ENCODE measurements at regions not wholly inside any gene's neighbourhood (a gene's known extent, or its start where the extent isn't known, plus 50 kb on each side); places are given as distances from the start of the nearest gene placed in this dataset.

DNA sequence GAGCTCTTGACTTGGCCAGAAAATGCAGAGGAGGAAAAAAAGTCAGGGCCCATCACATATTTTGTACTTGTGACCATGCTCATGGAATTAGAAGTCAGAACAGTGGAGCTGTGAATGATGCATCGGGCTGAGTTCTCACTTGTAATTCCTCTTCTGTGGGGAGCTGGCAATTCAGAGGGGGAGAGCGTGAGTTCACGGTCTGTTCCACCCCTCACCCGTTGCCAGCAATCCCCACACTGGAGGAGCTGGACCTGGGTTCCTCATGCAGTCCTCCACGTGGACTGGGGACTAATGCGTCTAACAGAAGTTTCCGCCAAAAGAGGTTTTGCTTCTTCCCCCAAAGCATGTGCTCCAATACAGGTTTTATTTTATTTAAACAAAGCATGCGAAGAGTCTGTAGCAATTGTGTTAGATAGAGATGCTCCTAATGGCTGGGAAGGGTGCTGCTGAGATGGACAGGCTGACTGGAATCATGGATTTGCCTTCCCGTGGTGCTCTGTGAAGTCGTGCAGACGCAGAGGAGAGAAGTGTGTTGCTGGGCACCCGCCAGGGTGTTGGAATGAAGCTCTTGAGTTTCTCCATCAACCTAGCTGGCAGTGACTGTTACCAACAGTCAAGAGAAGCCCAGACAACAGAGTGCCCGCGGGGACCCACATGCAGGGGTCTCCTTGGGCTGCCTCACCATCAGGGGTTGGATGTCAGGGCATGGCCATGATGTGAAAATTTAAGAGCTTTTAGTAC is 77.4 kb upstream of the PCSK6 start (continued):
- TF ChIP-seq, protein P1, sequence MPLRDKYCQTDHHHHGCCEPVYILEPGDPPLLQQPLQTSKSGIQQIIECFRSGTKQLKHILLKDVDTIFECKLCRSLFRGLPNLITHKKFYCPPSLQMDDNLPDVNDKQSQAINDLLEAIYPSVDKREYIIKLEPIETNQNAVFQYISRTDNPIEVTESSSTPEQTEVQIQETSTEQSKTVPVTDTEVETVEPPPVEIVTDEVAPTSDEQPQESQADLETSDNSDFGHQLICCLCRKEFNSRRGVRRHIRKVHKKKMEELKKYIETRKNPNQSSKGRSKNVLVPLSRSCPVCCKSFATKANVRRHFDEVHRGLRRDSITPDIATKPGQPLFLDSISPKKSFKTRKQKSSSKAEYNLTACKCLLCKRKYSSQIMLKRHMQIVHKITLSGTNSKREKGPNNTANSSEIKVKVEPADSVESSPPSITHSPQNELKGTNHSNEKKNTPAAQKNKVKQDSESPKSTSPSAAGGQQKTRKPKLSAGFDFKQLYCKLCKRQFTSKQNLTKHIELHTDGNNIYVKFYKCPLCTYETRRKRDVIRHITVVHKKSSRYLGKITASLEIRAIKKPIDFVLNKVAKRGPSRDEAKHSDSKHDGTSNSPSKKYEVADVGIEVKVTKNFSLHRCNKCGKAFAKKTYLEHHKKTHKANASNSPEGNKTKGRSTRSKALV (CRISPR knock-in tag; IDR thresholded peaks at IDR 0.05): no peak
- TF ChIP-seq ZKSCAN8 (CRISPR knock-in tag; IDR thresholded peaks at IDR 0.05; ENCODE audit: borderline replicate concordance) (no peak), TBX3 (IDR thresholded peaks at IDR 0.05; ENCODE audit: borderline replicate concordance) (no peak)

DNA sequence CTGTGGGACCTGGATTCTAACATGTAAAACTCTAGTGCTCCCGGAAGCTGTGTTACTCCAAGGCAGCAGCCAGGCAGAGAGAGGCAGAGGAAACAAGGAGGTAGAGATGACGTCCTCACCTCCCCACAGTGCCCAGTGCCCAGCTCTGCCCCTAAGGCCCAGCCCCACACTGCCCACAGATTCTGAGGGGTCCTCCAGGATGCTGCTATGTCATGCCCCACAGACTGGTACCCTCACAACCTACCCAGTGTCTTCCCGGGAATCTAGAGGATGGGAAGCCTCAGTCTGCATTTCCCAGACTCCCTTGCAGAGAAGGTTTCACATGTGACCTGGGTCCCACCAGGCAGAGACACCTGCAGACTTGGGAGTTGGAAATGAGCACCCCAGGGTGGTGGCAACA is 75.9 kb upstream of the PCSK6 start:
- no peak for ATAC-seq
- CTCF ChIA-PET (ENCODE audit: low intra/inter-chr PET ratio, low total read pairs): no interaction called here
- H4K20me1 ChIP-seq (ENCODE audit: insufficient read depth, low read length): no peaks in the 10 kb centered on the region

More for the DNA sequence above, 75.9 kb upstream of the PCSK6 start:
- H2AFZ ChIP-seq (ENCODE audit: low read length): no peak overlapping the region
- H3K79me2 ChIP-seq (ENCODE audit: insufficient read depth, low read length): no peaks in the 10 kb centered on the region
- peaks cover 1 to 10% of the 10 kb centered on the region in 2 experiments; a peak in 1 of 5 replicates for H3K27me3 ChIP-seq (ENCODE audit: control insufficient read depth in 1 of 2, insufficient read depth in 2 of 2, low read length in 2 of 2)
- BruUV-seq (replicated peaks): no TSS peak
- intact Hi-C loops (cut with micrococcal nuclease; ENCODE audit: unreplicated experiment): no loop called here
- TF ChIP-seq MAFK (conservative IDR thresholded peaks at IDR 0.05 in 1 of 2, IDR thresholded peaks at IDR 0.05 in 1 of 2; ENCODE audit: low read length in 2 of 2): no peak
- no peak overlapping the region for H3K4me2 ChIP-seq (ENCODE audit: low read depth, low read length)
- no peak for DNase-seq (ENCODE audit: low spot score)
- no peak for FAIRE-seq
- no peaks in the 10 kb centered on the region; a peak in 1 of 5 replicates for H3K36me3 ChIP-seq (replicated peaks in 1 of 2; ENCODE audit: control insufficient read depth in 1 of 2, insufficient read depth in 2 of 2, low read length in 2 of 2)
- H3K9me3 ChIP-seq (ENCODE audit: low read length): no peaks in the 10 kb centered on the region
- in situ Hi-C loops (cut with HindIII; ENCODE audit: extremely low pct_ligation_motif_present, low pct_unique_long_range_greater_than_20kb): no loop called here
- no peak overlapping the region for H3K27ac ChIP-seq (ENCODE audit: extremely low read length, insufficient read depth, low read length)
- no peak overlapping the region for H3K4me3 ChIP-seq (replicated peaks in 1 of 3; ENCODE audit: insufficient read depth in 1 of 3, low read depth in 2 of 3, low read length in 3 of 3)
- peaks cover 10% of the 10 kb centered on the region for H3K4me1 ChIP-seq (ENCODE audit: insufficient read depth, low read length)
- 77% methylated on average over 3 of the region's 3 CpGs for WGBS (ENCODE audit: low lambda C conversion rate)
- POLR2A ChIA-PET: no interaction called here
- H3K9ac ChIP-seq (ENCODE audit: insufficient read depth, low read depth, low read length): no peak overlapping the region
